ENCODE measurements at regions not wholly inside any gene's neighbourhood (a gene's known extent, or its start where the extent isn't known, plus 50 kb on each side); places are given as distances from the start of the nearest gene placed in this dataset.

- Histone ChIP-seq H3K27ac (no peak overlapping the region), H3K4me1 (no peaks in the 10 kb centered on the region), H3K9me3 (no peaks in the 10 kb centered on the region), H3K4me3 (no peak overlapping the region), H3K36me3 (no peaks in the 10 kb centered on the region), H3K27me3 (ENCODE audit: low read depth) (no peaks in the 10 kb centered on the region)
- intact Hi-C loops (cut with DNase I) = no loop called here
- ATAC-seq (no peak), DNase-seq (no peak)
- TF ChIP-seq CTCF (IDR thresholded peaks at IDR 0.05) = no peak
These were observed 942.5 kb downstream of the JRKL start for GRCh38 chr11:97332271-97332670.

- no peaks in the 10 kb centered on the region for H3K36me3 ChIP-seq
- H3K27ac ChIP-seq = no peak overlapping the region
- intact Hi-C loops (cut with DNase I) = no loop called here
- no peaks in the 10 kb centered on the region for H3K9me3 ChIP-seq
- no peak for TF ChIP-seq CTCF (IDR thresholded peaks at IDR 0.05)
- DNase-seq (no peak), ATAC-seq (no peak)
- no peak overlapping the region for H3K4me3 ChIP-seq
- no peaks in the 10 kb centered on the region for H3K27me3 ChIP-seq (ENCODE audit: low read depth)
- no peaks in the 10 kb centered on the region for H3K4me1 ChIP-seq
These were observed 946.3 kb downstream of the JRKL start for GRCh38 chr11:97336064-97336463.

GRCh38 chr11:97345032-97345431 is 955.2 kb downstream of the JRKL start:
- intact Hi-C loops (cut with DNase I) = no loop called here
- no peak for TF ChIP-seq CTCF (IDR thresholded peaks at IDR 0.05)
- no peak for ATAC-seq

GRCh38 chr11:97349201-97349600 is 959.4 kb downstream of the JRKL start:
- ATAC-seq = peak in 1 of 2 donors; percentile 78
- TF ChIP-seq CTCF (IDR thresholded peaks at IDR 0.05) = no peak
- intact Hi-C loops (cut with DNase I) = no loop called here
- Histone ChIP-seq H3K4me1 (no peaks in the 10 kb centered on the region), H3K9me3 (no peaks in the 10 kb centered on the region), H3K27me3 (ENCODE audit: low read depth) (no peaks in the 10 kb centered on the region), H3K4me3 (no peak overlapping the region), H3K27ac (no peak overlapping the region), H3K36me3 (no peaks in the 10 kb centered on the region)
- DNase-seq = no peak

More at GRCh38 chr11:97345032-97345431, 955.2 kb downstream of the JRKL start:
- no peak for DNase-seq
- H3K27me3 ChIP-seq (ENCODE audit: low read depth) = no peaks in the 10 kb centered on the region
- H3K27ac ChIP-seq = no peak overlapping the region
- H3K4me3 ChIP-seq = no peak overlapping the region
- H3K9me3 ChIP-seq = no peaks in the 10 kb centered on the region
- H3K36me3 ChIP-seq = no peaks in the 10 kb centered on the region
- no peaks in the 10 kb centered on the region for H3K4me1 ChIP-seq

- no peak overlapping the region for H3K4me3 ChIP-seq
- no peak for TF ChIP-seq CTCF (IDR thresholded peaks at IDR 0.05)
- no peaks in the 10 kb centered on the region for H3K36me3 ChIP-seq
- no peaks in the 10 kb centered on the region for H3K9me3 ChIP-seq
- no peak for ATAC-seq
- H3K27ac ChIP-seq = no peak overlapping the region
- H3K4me1 ChIP-seq = no peaks in the 10 kb centered on the region
- no peaks in the 10 kb centered on the region for H3K27me3 ChIP-seq (ENCODE audit: low read depth)
- no peak for DNase-seq
- intact Hi-C loops (cut with DNase I) = no loop called here
These were observed 962.1 kb downstream of the JRKL start for GRCh38 chr11:97351939-97352338.

- intact Hi-C loops (cut with DNase I) = no loop called here
- no peak for ATAC-seq
- no peak for TF ChIP-seq CTCF (IDR thresholded peaks at IDR 0.05)
These were observed 964.2 kb downstream of the JRKL start for GRCh38 chr11:97354026-97354425.

More at GRCh38 chr11:97354026-97354425, 964.2 kb downstream of the JRKL start:
- Histone ChIP-seq H3K9me3 (no peaks in the 10 kb centered on the region), H3K4me3 (no peak overlapping the region), H3K4me1 (no peaks in the 10 kb centered on the region), H3K36me3 (no peaks in the 10 kb centered on the region), H3K27ac (no peak overlapping the region), H3K27me3 (ENCODE audit: low read depth) (no peaks in the 10 kb centered on the region)
- no peak for DNase-seq
